GM18870 (cell line): ENCODE measurements at regions not wholly inside any gene's neighbourhood (a gene's known extent, or its start where the extent isn't known, plus 50 kb on each side); places are given as distances from the start of the nearest gene placed in this dataset.

Experiments used
- ATAC-seq: cut with Tn5 transposase; IDR thresholded peaks from one replicate; pipeline ENCODE4 v1.9.1; 2021; ENCODE audit warnings: moderate library complexity; ENCODE audit not compliant: unreplicated experiment

DNA sequence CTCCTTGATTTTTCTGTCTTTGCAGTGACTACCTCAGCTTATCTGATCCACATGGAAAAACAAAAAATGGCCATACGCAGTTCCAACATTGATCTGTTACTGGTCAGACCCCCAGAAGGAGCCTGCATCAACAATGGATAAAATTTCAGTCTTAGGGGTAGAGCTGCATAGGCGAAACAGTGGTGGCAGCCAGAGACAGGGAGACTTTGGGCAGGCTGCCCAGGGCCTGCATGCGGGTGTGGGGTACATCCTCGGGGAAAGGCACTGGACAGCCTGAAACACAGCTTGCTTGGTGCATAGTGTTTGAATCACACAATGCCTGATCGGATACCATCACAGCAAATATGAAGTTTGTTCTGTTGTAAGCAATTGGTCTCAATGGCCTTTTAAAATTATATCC is 847.8 kb downstream of the QKI start:
- no peak for ATAC-seq

DNA sequence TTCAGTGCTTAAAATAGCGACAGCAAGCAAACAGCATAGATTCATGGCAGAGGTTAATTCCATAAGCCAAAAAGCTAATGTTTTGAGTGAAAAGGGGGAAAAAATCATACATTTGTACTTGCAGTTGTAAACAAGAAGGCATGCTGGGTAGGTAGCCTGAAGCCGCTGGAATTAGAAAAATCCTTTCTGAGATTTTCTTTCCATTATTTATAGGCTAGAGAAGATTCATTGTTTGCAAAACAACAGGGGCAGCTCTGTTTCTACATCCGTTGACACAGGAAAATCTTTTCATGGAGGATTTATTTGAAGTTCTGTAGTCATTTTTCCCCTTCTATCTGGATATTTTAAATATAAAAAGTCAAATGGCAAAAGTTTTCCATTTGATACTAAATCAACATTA is 843.9 kb downstream of the QKI start:
- no peak for ATAC-seq

DNA sequence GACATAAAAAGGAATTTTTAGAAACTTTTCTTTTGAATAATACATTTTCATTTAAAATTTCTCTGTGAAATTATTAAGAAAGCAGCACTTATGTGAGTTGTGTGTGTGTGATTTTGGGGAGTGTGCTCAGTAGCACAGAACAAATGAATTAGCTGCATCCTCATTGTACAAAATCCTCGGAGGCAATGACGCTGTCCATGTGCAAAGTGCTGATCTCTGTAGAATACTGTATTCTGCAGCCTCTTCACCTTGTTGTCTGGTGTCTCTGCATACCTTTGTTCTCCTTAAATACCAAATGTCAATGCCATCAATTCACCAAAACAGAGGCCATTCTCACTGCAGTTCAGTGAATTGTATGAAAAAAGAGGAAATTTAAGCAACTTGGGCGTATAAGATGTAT is 838.4 kb downstream of the QKI start:
- ATAC-seq: no peak

DNA sequence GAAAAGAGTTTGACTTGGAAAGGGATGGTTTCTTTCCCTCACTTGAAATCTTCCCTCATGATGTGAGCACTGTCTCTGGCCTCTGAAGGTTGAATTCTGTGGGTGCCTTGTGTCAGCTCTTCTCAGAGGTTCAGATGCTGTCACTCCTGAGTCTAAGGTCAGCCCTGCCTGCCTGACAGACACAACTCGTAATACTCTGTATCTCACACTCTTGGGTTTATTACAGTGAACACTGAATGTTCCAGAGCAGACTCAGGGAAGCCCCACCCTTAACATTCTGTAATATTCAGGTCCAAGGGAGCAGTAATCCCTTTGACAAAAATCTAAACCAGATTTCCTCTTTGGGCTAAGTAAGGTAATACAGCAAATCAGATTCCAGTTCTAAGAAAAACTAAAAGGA is 837.8 kb downstream of the QKI start:
- ATAC-seq: no peak

GRCh38 chr6:164247106-164247505 is 832.6 kb downstream of the QKI start:
- no peak for ATAC-seq

DNA sequence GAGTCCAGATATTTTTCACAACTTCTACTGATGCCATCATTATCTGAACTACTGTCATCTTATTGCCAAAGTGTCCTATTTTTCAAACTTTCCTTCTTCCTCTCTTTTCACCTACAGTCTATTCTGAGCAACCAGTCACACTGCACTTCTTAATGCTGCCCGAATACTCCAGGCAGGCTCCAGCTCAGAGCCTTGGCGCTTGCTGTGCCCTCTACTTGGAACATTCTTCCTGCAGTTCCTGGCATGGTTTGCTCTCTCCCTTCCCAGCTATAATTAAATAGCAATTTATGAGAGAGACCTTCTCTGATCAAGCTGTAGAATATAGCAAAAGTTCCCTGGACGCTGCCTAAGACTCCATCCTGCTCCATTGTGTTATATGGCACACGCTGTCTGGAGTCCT is 831.6 kb downstream of the QKI start:
- no peak for ATAC-seq

DNA sequence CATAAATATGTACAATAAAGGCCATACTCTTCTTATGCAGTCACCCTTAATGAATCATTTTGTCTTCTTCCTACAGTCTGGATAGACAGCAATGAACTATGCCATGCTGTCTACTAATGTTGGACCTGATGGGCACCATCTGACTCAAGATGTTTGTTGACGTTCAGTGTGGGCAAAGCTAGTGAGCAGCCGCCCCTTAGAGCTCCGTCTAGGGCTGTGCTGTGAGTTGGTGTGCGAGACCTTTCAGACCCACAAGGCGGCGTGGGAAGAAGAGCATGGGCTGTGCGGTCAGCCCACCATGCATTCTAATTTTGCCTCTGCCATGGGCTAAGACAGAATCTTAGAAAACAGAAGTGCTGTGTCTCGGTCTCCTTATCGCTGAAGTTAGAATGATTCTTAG is 829.4 kb downstream of the QKI start:
- no peak for ATAC-seq

DNA sequence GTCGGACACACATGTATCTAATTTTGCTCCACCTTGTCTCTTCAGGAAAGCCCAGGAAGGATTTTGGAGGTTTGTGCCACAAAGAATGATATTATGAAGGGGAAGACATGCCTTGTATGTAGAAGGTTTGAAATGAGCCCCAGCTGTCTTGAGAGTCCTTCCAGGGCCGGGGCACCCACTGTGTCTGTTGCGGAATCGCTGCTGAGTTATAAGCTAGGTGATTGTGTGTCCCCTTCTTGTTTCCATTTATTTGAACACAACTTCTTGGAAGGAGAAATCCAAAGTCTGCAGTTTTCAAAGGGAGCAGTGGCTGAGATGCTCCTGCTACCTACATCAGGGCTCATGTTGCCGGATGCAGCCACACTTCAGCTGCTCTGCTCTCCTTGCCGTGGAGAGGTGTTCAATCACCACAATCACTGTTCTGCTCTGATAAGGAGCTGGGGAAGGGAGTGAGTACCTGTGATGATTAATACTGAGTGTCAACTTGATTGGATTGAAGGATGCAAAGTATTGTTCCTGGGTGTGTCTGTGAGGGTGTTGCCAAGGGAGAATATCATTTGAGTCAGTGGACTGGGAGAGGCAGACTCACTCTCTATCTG is 828.6 kb downstream of the QKI start:
- no peak for ATAC-seq

GRCh38 chr6:164230804-164231203 is 816.3 kb downstream of the QKI start:
- no peak for ATAC-seq

- no peak for ATAC-seq
Observed at GRCh38 chr6:164230259-164230658, 815.7 kb downstream of the QKI start.

DNA sequence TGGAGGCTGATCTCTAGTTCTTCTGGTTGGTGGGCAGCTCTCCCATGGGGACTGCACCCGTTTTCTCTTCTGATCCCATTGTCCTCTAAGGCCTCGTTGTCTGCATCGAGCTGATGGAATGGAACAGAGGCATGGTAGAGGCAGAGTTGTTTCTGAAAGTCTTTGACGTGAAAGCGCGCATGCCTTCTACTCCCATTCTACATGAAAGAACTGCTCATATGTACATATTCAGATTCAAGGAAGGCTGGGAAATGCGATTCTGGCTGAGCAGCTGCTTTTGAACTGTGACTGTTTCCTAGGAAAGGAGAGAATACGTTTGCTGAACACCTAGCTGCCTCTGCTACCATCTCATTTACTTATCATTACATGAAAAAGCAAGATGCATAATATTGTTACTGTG is 815.2 kb downstream of the QKI start:
- no peak for ATAC-seq

DNA sequence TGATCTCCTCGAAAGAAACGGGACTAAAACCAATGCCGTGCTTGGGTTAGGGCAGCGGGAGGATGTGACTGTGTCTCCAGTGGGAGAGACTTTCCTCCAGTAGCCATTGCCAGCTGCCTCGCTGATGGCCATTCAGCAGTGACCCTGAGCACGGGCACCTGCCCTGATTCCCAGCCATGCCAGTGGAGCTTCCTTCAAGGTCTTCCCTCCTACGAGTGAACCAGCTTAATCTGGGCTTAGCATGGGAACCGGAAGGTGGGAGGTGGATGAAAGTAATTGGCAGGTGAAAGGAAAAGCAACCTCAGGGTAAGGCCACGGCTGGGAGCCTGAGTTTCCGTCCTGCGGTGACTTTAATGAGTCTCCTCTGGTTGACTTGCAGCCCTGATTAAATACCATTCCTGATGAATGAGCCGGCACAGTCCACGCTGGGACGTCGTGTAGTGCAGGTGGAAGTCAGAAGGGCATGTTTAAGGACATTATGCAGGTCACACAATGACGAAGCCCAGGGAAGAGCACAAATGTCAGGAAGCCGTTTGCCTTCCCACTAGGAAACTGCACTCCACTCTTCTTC is 813.5 kb downstream of the QKI start:
- ATAC-seq: no peak

- ATAC-seq: no peak
Observed at GRCh38 chr6:164216839-164217238, 802.3 kb downstream of the QKI start.

GRCh38 chr6:164216368-164216767 is 801.9 kb downstream of the QKI start:
- ATAC-seq: no peak

DNA sequence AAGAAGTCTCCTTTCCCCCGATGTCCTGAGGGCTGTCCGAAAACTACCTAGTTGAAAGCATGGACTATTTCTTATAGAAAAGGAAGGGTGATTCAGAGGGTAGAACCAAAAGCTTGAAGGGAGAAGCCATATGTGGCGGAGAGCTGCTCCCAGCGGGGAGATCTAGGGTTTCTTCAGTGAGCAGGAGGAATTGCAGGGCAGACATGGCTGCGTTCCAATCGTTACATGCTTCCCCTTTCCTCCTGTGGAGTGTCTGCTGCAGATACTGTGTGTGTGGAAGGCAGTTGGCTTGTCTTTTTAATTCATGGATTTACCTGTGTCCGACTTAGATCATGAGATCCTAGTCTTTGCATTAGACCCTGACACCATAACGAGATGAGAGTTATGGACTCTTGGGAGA is 799.5 kb downstream of the QKI start:
- ATAC-seq: no peak

GRCh38 chr6:164211254-164211653 is 796.7 kb downstream of the QKI start:
- no peak for ATAC-seq

GRCh38 chr6:164210783-164211182 is 796.3 kb downstream of the QKI start:
- ATAC-seq: no peak

DNA sequence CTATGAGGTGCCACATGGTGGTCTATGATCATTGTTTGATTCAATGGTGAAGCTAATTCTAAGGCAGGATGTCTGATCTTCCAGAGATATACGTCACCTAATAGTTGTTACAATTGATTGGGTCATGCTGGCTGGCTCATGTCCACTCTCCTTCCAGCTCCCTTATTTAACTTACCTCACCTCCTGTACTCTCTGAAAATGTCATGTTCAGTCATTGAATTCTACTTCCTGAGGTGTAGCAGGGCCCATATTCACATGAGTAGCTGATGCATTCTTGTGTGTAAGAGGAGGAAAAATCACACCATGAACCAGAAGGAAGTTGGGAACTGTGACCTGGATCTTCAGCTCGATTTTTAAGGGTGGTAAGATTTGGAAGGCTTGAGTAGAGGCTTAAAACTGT is 795.8 kb downstream of the QKI start:
- no peak for ATAC-seq

GRCh38 chr6:164208371-164208770 is 793.9 kb downstream of the QKI start:
- ATAC-seq: no peak

DNA sequence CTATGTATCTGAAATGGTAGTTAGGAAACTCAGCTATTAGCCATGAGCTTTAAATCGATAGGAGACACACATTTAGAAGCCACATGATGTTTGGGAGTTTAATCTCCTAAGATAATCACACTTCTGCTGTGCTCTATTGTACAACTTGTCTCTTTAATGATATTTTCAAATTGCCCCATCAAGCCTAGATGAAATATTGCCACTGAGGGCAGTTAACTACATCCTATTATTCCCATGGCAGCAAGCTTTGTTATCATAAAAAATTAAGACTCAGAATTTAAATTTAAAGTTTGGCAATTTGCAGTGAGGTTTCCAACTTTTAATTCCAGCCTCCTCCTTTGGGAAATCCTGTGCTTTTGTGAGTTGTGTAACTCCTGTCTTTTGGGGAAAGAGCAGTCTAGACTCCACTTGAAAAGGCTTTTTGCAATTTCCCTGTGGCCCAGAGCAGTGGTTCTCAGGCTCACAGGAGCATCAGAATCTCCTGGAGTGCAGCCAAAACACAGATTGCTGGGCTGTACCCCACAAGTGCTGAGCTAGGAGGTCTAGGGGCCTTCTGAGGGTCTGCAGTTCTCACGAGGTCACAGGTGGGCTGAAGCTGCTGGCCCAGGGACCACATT is 792.4 kb downstream of the QKI start:
- ATAC-seq: no peak

DNA sequence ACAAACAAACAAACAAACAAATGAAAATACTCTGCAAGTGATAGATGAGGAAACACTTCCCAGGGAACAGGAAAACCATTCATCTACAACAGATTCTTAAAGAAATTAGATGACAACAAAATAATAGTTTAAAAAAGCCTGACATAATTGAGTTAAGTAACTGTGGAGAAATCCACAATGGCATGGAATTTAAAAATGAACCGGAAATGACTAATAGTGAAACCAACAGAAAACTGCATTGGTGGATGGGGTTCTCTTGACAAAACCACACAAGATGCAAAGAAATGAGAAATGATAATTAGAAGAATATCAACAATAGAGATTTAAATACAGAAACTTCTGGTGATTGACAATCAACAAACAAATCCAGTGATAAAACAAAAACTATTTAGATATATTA is 785.6 kb downstream of the QKI start:
- no peak for ATAC-seq

DNA sequence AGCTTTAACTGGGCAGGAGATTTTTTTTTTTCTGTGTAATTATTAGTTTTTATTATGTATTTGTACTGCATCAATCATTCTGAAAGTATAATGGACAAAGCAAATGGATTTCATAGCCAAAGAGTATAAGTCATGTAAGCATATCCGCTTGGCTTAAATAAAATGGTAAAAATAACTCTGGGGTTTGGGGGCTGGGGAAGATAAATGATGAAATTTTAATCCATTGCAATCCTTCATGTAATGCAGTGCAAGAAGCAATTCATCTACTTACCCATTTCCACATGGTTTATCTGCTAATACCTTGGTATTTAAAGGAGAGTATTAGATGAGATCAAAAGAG is 781.4 kb downstream of the QKI start:
- ATAC-seq: no peak
